Ishikawa (cell line): ENCODE measurements at regions not wholly inside any gene's neighbourhood (a gene's known extent, or its start where the extent isn't known, plus 50 kb on each side); places are given as distances from the start of the nearest gene placed in this dataset.

Source experiments
- EGR1 ChIP-seq: IDR thresholded peaks from 2 replicates; pipeline ENCODE4 v1.6.1; 2012
- FOXM1 ChIP-seq: IDR thresholded peaks from 2 replicates; pipeline ENCODE4 v1.6.1; 2012; ENCODE audit warnings: low read depth, borderline replicate concordance
- MAX ChIP-seq: IDR thresholded peaks from 2 replicates; pipeline ENCODE4 v1.6.1; 2012
- NFIC ChIP-seq: IDR thresholded peaks from 2 replicates; pipeline ENCODE4 v1.6.1; 2012
- REST ChIP-seq: IDR thresholded peaks from 2 replicates; pipeline ENCODE4 v1.6.1; 2012; ENCODE audit warnings: low read depth, mild to moderate bottlenecking
- TCF12 ChIP-seq: IDR thresholded peaks from 2 replicates; pipeline ENCODE4 v1.6.1; 2012; ENCODE audit warnings: low read depth
- TEAD4 ChIP-seq: IDR thresholded peaks from 2 replicates; pipeline ENCODE4 v1.6.1; 2012
- YY1 ChIP-seq: IDR thresholded peaks from 2 replicates; pipeline ENCODE4 v1.6.1; 2012; ENCODE audit warnings: low read depth
- ZBTB7A ChIP-seq: IDR thresholded peaks from 2 replicates; pipeline ENCODE4 v1.6.1; 2012; ENCODE audit warnings: low read depth

GRCh38 chr13:54194233-54195024 lies 1165.8 kb downstream of the OLFM4 start:
- no peak for TF ChIP-seq TCF12
- TF ChIP-seq NFIC = no peak
- no peak for TF ChIP-seq EGR1
- no peak for TF ChIP-seq MAX
- TF ChIP-seq YY1 = no peak
- TF ChIP-seq FOXM1 = no peak
- no peak for TF ChIP-seq REST
- TF ChIP-seq TEAD4 = no peak
- TF ChIP-seq ZBTB7A = no peak
